ENCODE measurements at regions not wholly inside any gene's neighbourhood (a gene's known extent, or its start where the extent isn't known, plus 50 kb on each side); places are given as distances from the start of the nearest gene placed in this dataset.
"Not testable (repeated sequence)": the region's sequence is repeated elsewhere in the genome, so short reads cannot be mapped to it uniquely, and the experiment has no call there.

- no peak for DNase-seq (ENCODE audit: extremely low read depth, low read depth, low spot score)
Observed at GRCh38 chr10:23540401-23541030, 101.6 kb downstream of the OTUD1 start.

- no peak for DNase-seq (ENCODE audit: extremely low read depth, low read depth, low spot score)
Observed at GRCh38 chr10:23543691-23544380, 105.0 kb downstream of the OTUD1 start.

GRCh38 chr10:23545866-23546265 lies 107.0 kb downstream of the OTUD1 start:
- DNase-seq (ENCODE audit: extremely low read depth, low read depth, low spot score): not testable (repeated sequence)

GRCh38 chr10:23556727-23557440 lies 118.0 kb downstream of the OTUD1 start:
- no peak for DNase-seq (ENCODE audit: extremely low read depth, low read depth, low spot score)

GRCh38 chr10:23557777-23558176 lies 118.9 kb downstream of the OTUD1 start:
- no peak for DNase-seq (ENCODE audit: extremely low read depth, low read depth, low spot score)

GRCh38 chr10:23558361-23558799 lies 119.5 kb downstream of the OTUD1 start:
- no peak for DNase-seq (ENCODE audit: extremely low read depth, low read depth, low spot score)

GRCh38 chr10:23568996-23569395 lies 130.1 kb downstream of the OTUD1 start:
- DNase-seq (ENCODE audit: extremely low read depth, low read depth, low spot score): no peak

GRCh38 chr10:23571884-23572283 lies 133.0 kb downstream of the OTUD1 start:
- no peak for DNase-seq (ENCODE audit: extremely low read depth, low read depth, low spot score)

- no peak for DNase-seq (ENCODE audit: extremely low read depth, low read depth, low spot score)
Observed at GRCh38 chr10:23581906-23582450, 143.1 kb downstream of the OTUD1 start.

GRCh38 chr10:23584396-23584795 lies 145.5 kb downstream of the OTUD1 start:
- DNase-seq (ENCODE audit: extremely low read depth, low read depth, low spot score): no peak

GRCh38 chr10:23585186-23585585 lies 146.3 kb downstream of the OTUD1 start:
- DNase-seq (ENCODE audit: extremely low read depth, low read depth, low spot score): no peak

GRCh38 chr10:23585666-23586065 lies 146.8 kb downstream of the OTUD1 start:
- no peak for DNase-seq (ENCODE audit: extremely low read depth, low read depth, low spot score)

- not testable (repeated sequence) for DNase-seq (ENCODE audit: extremely low read depth, low read depth, low spot score)
Observed at GRCh38 chr10:23595278-23595677, 156.4 kb downstream of the OTUD1 start.

- DNase-seq (ENCODE audit: extremely low read depth, low read depth, low spot score): no peak
Observed at GRCh38 chr10:23604613-23605012, 165.7 kb downstream of the OTUD1 start.

GRCh38 chr10:23606456-23606855 lies 167.6 kb downstream of the OTUD1 start:
- no peak for DNase-seq (ENCODE audit: extremely low read depth, low read depth, low spot score)

- no peak for DNase-seq (ENCODE audit: extremely low read depth, low read depth, low spot score)
Observed at GRCh38 chr10:23608926-23609325, 170.1 kb downstream of the OTUD1 start.

- DNase-seq (ENCODE audit: extremely low read depth, low read depth, low spot score): no peak
Observed at GRCh38 chr10:23610626-23611307, 171.9 kb downstream of the OTUD1 start.

GRCh38 chr10:23611308-23612029 lies 172.6 kb downstream of the OTUD1 start:
- DNase-seq (ENCODE audit: extremely low read depth, low read depth, low spot score): no peak

- no peak for DNase-seq (ENCODE audit: extremely low read depth, low read depth, low spot score)
Observed at GRCh38 chr10:23613900-23614299, 175.0 kb downstream of the OTUD1 start.

- no peak for DNase-seq (ENCODE audit: extremely low read depth, low read depth, low spot score)
Observed at GRCh38 chr10:23614483-23614882, 175.6 kb downstream of the OTUD1 start.

Data from glomerular endothelial cell (primary cell).